Upper lobe of left lung (tissue), 4 donors: ENCODE measurements at regions not wholly inside any gene's neighbourhood (a gene's known extent, or its start where the extent isn't known, plus 50 kb on each side); places are given as distances from the start of the nearest gene placed in this dataset.

Experiments
- CTCF ChIP-seq, 6 experiments: fragments of 450-650 bp in 4 of 6; fragments of 200-600 bp in 2 of 6; sonication (generic) in 2 of 6; IDR thresholded peaks; one replicate each; pipeline ENCODE4 v1.5.1; 2016 to 2019; ENCODE audit warnings: antibody characterized with exemption in 6 of 6
- EP300 ChIP-seq, 4 donors: sonication (generic); formaldehyde crosslinking; IDR thresholded peaks; one replicate each; pipeline ENCODE4 v1.5.1; 2017; ENCODE audit warnings: antibody characterized with exemption in 4 of 4, control low read depth in 2 of 4
- POLR2A ChIP-seq, 4 donors: fragments of 450-650 bp; IDR thresholded peaks; one replicate each; pipeline ENCODE4 v1.5.1; 2016 to 2017; ENCODE audit warnings: antibody characterized with exemption in 4 of 4, mild to moderate bottlenecking in 2 of 4
- POLR2AphosphoS5 ChIP-seq, 2 donors: sonication (generic); formaldehyde crosslinking; IDR thresholded peaks; one replicate each; pipeline ENCODE4 v1.5.1; 2017; ENCODE audit warnings: antibody characterized with exemption in 2 of 2

GRCh38 chr14:35944847-35945246, 118.7 kb downstream of the BRMS1L start:
- TF ChIP-seq CTCF (IDR thresholded peaks at IDR 0.05) (peak in 1 of 6 experiments; percentile 24), POLR2A (IDR thresholded peaks at IDR 0.05) (no peak), EP300 (IDR thresholded peaks at IDR 0.05) (no peak), POLR2AphosphoS5 (IDR thresholded peaks at IDR 0.05) (no peak)
